B cell (primary cell): ENCODE measurements at regions not wholly inside any gene's neighbourhood (a gene's known extent, or its start where the extent isn't known, plus 50 kb on each side); places are given as distances from the start of the nearest gene placed in this dataset.

Source experiments
- ATAC-seq: fragments of 200-7000 bp; cut with Tn5 transposase; one replicate; pipeline ENCODE4 v1.10.0; 2021; ENCODE audit warnings: low read depth, mild to moderate bottlenecking, moderate number of reproducible peaks, moderate library complexity
- CTCF ChIA-PET: fragments of 350-600 bp; sonication (Branson Sonifier 250); formaldehyde crosslinking; loops from one replicate; lab custom pipeline; 2021; ENCODE audit warnings: antibody characterized with exemption, inconsistent platforms; lab: Charles Lee
- POLR2A ChIA-PET: fragments of 350-600 bp; sonication (Branson Sonifier 250); formaldehyde crosslinking; loops from one replicate; lab custom pipeline; 2021; ENCODE audit warnings: antibody characterized with exemption; lab: Charles Lee
- DNase-seq: peaks from one replicate; pipeline ENCODE4 v3.0.0; 2013
- H2AFZ ChIP-seq: 2 replicates; pipeline ENCODE4 v1.6.1; 2012; ENCODE audit warnings: mild to moderate bottlenecking, low read depth, low read length; ENCODE audit not compliant: insufficient read depth, poor library complexity, severe bottlenecking
- H3K27ac ChIP-seq, 2 donors: 1 replicate in 1 of 2; 2 replicates in 1 of 2; pipeline ENCODE4 v1.5.1; 2012 to 2013; ENCODE audit warnings: low read length in 2 of 2, mild to moderate bottlenecking in 2 of 2, moderate library complexity in 1 of 2
- H3K27me3 ChIP-seq, 4 experiments: fragments of 200-600 bp in 1 of 4; sonication (generic) in 1 of 4; replicated peaks in 1 of 4; 1 replicate in 2 of 4; 2 replicates in 2 of 4; pipeline versions ENCODE4 v1.6.1 to v1.7.0; 2013 to 2016; ENCODE audit warnings: low read length in 3 of 4, mild to moderate bottlenecking in 2 of 4, mixed read lengths in 1 of 4, moderate library complexity in 1 of 4; ENCODE audit not compliant: insufficient read depth in 4 of 4, control insufficient read depth in 3 of 4; ENCODE audit errors: control extremely low read depth in 1 of 4
- H3K36me3 ChIP-seq, 2 experiments: replicated peaks in 1 of 2; 1 replicate in 1 of 2; 2 replicates in 1 of 2; pipeline versions ENCODE4 v1.6.1 to v1.7.1; 2013; ENCODE audit warnings: low read length in 1 of 2; ENCODE audit not compliant: insufficient read depth in 2 of 2, control insufficient read depth in 1 of 2; ENCODE audit errors: control extremely low read depth in 1 of 2, extremely low read depth in 1 of 2
- H3K4me1 ChIP-seq, 2 donors: fragments of 200-600 bp in 1 of 2; sonication (generic) in 1 of 2; 1 replicate in 1 of 2; 2 replicates in 1 of 2; pipeline versions ENCODE4 v1.5.1 to v1.6.1; 2013 to 2017; ENCODE audit warnings: low read length in 2 of 2; ENCODE audit not compliant: control insufficient read depth in 2 of 2, insufficient read depth in 2 of 2
- H3K4me2 ChIP-seq: replicated peaks from 2 replicates; pipeline ENCODE3; 2012; ENCODE audit warnings: mild to moderate bottlenecking, low read depth, low read length; ENCODE audit not compliant: poor library complexity, severe bottlenecking
- H3K4me3 ChIP-seq, 5 experiments: fragments of 200-600 bp in 1 of 5; sonication (generic) in 1 of 5; 1 replicate in 3 of 5; 2 replicates in 2 of 5; pipeline versions ENCODE4 v1.5.1 to v1.7.0; 2011 to 2016; ENCODE audit warnings: low read length in 4 of 5, mild to moderate bottlenecking in 4 of 5, low read depth in 2 of 5, control low read depth in 1 of 5, moderate library complexity in 1 of 5; ENCODE audit not compliant: insufficient read depth in 1 of 5; ENCODE audit errors: control extremely low read depth in 1 of 5, extremely low read depth in 1 of 5
- H3K79me2 ChIP-seq: fragments of 200-600 bp; sonication (generic); one replicate; pipeline ENCODE4 v1.6.0; 2016; ENCODE audit warnings: low read length; ENCODE audit not compliant: control insufficient read depth, insufficient read depth
- H3K9ac ChIP-seq: fragments of 200-600 bp; sonication (generic); 2 replicates; pipeline ENCODE4 v1.6.1; 2017; ENCODE audit warnings: mild to moderate bottlenecking, low read length, moderate library complexity
- H3K9me3 ChIP-seq, 3 donors: one replicate each; pipeline versions ENCODE4 v1.6.1 to v1.7.1; 2013; ENCODE audit warnings: low read length in 2 of 3; ENCODE audit not compliant: control insufficient read depth in 2 of 3, insufficient read depth in 1 of 3; ENCODE audit errors: control extremely low read depth in 1 of 3
- H4K20me1 ChIP-seq: 2 replicates; pipeline ENCODE4 v1.6.0; 2012; ENCODE audit warnings: mild to moderate bottlenecking, low read length; ENCODE audit not compliant: insufficient read depth, control insufficient read depth, poor library complexity, severe bottlenecking
- H3K27ac Mint-ChIP-seq: one replicate; pipeline ENCODE4 v1.8.0; 2021; ENCODE audit warnings: mixed read lengths
- H3K27me3 Mint-ChIP-seq: one replicate; pipeline ENCODE4 v1.8.0; 2021; ENCODE audit warnings: mixed read lengths
- H3K4me1 Mint-ChIP-seq: one replicate; pipeline ENCODE4 v1.8.0; 2021; ENCODE audit warnings: mixed read lengths
- H3K4me3 Mint-ChIP-seq: one replicate; pipeline ENCODE4 v1.8.0; 2021; ENCODE audit warnings: mixed read lengths
- H3K9me3 Mint-ChIP-seq: one replicate; pipeline ENCODE4 v1.8.0; 2022; ENCODE audit warnings: mixed read lengths; ENCODE audit not compliant: insufficient read depth
- EZH2 ChIP-seq: IDR thresholded peaks from 2 replicates; pipeline ENCODE4 v1.6.1; 2012; ENCODE audit warnings: borderline replicate concordance, low read depth, mild to moderate bottlenecking, moderate library complexity, low read length; ENCODE audit not compliant: insufficient read depth, poor library complexity, severe bottlenecking
- WGBS: methylation state at CpG from one replicate; pipeline ENCODE4 v1.1.5; 2013; ENCODE audit warnings: missing lambda C conversion rate; ENCODE audit not compliant: insufficient coverage; 5-methylcytosine and 5-hydroxymethylcytosine counted together
- intact Hi-C: fragments of 100-400 bp; cut with micrococcal nuclease; formaldehyde crosslinking; loops from one replicate; pipeline ENCODE4 v1.10.0; 2022
- TF ChIP-seq, protein P1 (sequence below): fragments of 200-600 bp; IDR thresholded peaks from one replicate; pipeline ENCODE4 v1.8.0; 2022; ENCODE audit warnings: antibody characterized with exemption, mild to moderate bottlenecking

DNA sequence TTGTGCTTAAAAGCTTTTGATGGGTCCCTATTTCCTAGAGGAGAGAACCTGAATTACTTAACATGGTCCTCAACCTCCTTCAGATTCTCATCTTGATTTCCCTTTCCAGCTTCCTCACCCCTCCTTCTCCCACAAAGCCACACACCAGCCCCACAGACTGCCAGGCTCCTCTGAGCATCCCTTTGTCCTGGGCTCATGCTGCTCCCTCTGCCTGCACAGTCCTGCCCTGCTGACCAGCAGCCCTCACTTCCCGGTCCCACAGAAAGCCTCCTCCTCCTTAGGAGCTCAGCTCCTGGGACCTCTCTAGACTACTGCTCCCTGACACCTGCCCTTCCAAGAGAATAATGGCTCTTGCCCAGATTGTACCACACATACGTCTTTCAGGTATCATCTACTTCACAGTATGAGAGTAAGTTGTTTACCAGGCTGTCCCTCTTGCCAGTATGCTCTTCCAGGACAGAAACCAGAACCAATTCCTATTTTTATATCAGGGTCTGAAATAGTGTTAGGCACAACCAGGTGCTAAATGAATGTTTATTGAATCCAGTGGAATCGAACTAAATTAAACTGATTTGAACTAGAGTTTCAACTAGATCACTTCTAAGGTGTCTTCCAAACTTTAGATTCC, 373.4 kb downstream of the LMX1A start:
- no peaks in the 10 kb centered on the region for H3K79me2 ChIP-seq
- intact Hi-C loops = no loop called here
- DNase-seq = no peak
- no peaks in the 10 kb centered on the region for H3K4me1 ChIP-seq
- ATAC-seq = no peak
- H3K27me3 Mint-ChIP-seq = peaks cover 6% of the 10 kb centered on the region
- H4K20me1 ChIP-seq = no peaks in the 10 kb centered on the region
- no peak overlapping the region for H3K9ac ChIP-seq
- H3K4me3 ChIP-seq = no peak overlapping the region
- ChIA-PET CTCF (no interaction called here), POLR2A (no interaction called here)
- H2AFZ ChIP-seq = no peak overlapping the region
- H3K27me3 ChIP-seq = no peaks in the 10 kb centered on the region
- no peak overlapping the region for H3K27ac Mint-ChIP-seq
- WGBS = 94% methylated on average over 2 of the region's 3 CpGs
- H3K36me3 ChIP-seq = no peaks in the 10 kb centered on the region
- H3K4me2 ChIP-seq = no peak overlapping the region
- no peaks in the 10 kb centered on the region for H3K9me3 ChIP-seq
- no peaks in the 10 kb centered on the region for H3K9me3 Mint-ChIP-seq
- no peak for TF ChIP-seq EZH2
- TF ChIP-seq, protein P1, sequence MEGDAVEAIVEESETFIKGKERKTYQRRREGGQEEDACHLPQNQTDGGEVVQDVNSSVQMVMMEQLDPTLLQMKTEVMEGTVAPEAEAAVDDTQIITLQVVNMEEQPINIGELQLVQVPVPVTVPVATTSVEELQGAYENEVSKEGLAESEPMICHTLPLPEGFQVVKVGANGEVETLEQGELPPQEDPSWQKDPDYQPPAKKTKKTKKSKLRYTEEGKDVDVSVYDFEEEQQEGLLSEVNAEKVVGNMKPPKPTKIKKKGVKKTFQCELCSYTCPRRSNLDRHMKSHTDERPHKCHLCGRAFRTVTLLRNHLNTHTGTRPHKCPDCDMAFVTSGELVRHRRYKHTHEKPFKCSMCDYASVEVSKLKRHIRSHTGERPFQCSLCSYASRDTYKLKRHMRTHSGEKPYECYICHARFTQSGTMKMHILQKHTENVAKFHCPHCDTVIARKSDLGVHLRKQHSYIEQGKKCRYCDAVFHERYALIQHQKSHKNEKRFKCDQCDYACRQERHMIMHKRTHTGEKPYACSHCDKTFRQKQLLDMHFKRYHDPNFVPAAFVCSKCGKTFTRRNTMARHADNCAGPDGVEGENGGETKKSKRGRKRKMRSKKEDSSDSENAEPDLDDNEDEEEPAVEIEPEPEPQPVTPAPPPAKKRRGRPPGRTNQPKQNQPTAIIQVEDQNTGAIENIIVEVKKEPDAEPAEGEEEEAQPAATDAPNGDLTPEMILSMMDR = no peak
- no peak overlapping the region for H3K27ac ChIP-seq
- H3K4me1 Mint-ChIP-seq = no peaks in the 10 kb centered on the region
- H3K4me3 Mint-ChIP-seq = no peak overlapping the region

DNA sequence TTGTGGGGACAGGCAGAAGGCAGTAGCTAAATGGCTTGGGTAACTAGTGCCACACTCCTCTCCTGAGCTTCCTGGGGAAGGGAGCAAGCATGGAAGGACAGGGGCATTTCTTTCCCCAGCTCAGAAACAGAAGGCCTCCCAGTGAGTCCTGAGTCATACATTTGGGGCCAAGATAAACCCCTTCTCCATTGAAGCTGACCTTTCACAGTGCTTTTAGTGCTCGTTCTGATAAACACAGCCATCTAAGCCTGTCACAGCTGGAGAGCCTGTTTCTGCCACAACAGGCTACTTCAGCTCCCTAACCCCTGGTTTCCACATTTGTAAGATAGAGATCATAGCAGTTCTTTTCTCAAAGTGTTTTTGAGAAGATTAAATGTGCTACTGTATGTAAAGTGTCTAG, 374.0 kb downstream of the LMX1A start:
- POLR2A ChIA-PET = no interaction called here
- Mint-ChIP-seq H3K4me3 (no peak overlapping the region), H3K4me1 (no peaks in the 10 kb centered on the region), H3K27ac (no peak overlapping the region), H3K9me3 (no peaks in the 10 kb centered on the region), H3K27me3 (peaks cover 6% of the 10 kb centered on the region)
- Histone ChIP-seq H3K27me3 (no peaks in the 10 kb centered on the region), H3K9me3 (no peaks in the 10 kb centered on the region), H2AFZ (no peak overlapping the region), H3K79me2 (no peaks in the 10 kb centered on the region), H4K20me1 (no peaks in the 10 kb centered on the region), H3K4me1 (no peaks in the 10 kb centered on the region), H3K36me3 (no peaks in the 10 kb centered on the region), H3K4me2 (no peak overlapping the region), H3K9ac (no peak overlapping the region), H3K27ac (no peak overlapping the region), H3K4me3 (no peak overlapping the region)
- intact Hi-C loops = no loop called here
- WGBS = 43% methylated on average over 1 of the region's 1 CpG
- no peak for DNase-seq
- no peak for TF ChIP-seq EZH2
- TF ChIP-seq, protein P1 = no peak
- CTCF ChIA-PET = no interaction called here
- no peak for ATAC-seq
